ENCODE measurements at regions not wholly inside any gene's neighbourhood (a gene's known extent, or its start where the extent isn't known, plus 50 kb on each side); places are given as distances from the start of the nearest gene placed in this dataset.

- Mint-ChIP-seq H3K27me3 (peaks cover 28 to 29% of the 10 kb centered on the region in 2 donors), H3K4me1 (ENCODE audit: low read depth in 2 of 2) (peaks cover 9 to 17% of the 10 kb centered on the region in 2 donors), H3K9me3 (peaks cover 0 to 14% of the 10 kb centered on the region in 2 donors), H3K4me3 (no peak overlapping the region), H3K36me3 (ENCODE audit: insufficient read depth) (peaks cover 12% of the 10 kb centered on the region), H3K27ac (no peak overlapping the region)
- DNase-seq (no peak), ATAC-seq (replicated peaks) (no peak)
Observed at GRCh38 chr15:85897895-85898717, 103.4 kb upstream of the KLHL25 start.

GRCh38 chr15:85899927-85900326 is 105.2 kb upstream of the KLHL25 start:
- Mint-ChIP-seq H3K4me3 (no peak overlapping the region), H3K27me3 (peaks cover 29 to 33% of the 10 kb centered on the region in 2 donors), H3K27ac (no peak overlapping the region), H3K36me3 (ENCODE audit: insufficient read depth) (peaks cover 12% of the 10 kb centered on the region), H3K9me3 (peaks cover 0 to 14% of the 10 kb centered on the region in 2 donors), H3K4me1 (ENCODE audit: low read depth in 2 of 2) (peaks cover 9 to 17% of the 10 kb centered on the region in 2 donors)
- DNase-seq (no peak), ATAC-seq (replicated peaks) (no peak)

GRCh38 chr15:85905751-85906450 is 111.2 kb upstream of the KLHL25 start:
- Mint-ChIP-seq H3K9me3 (no peaks in the 10 kb centered on the region), H3K27ac (no peak overlapping the region)

GRCh38 chr15:85906640-85907039 is 111.9 kb upstream of the KLHL25 start:
- ATAC-seq (replicated peaks) = no peak

More at GRCh38 chr15:85905751-85906450, 111.2 kb upstream of the KLHL25 start:
- Mint-ChIP-seq H3K27me3 (peaks cover 35 to 47% of the 10 kb centered on the region in 2 donors), H3K4me1 (ENCODE audit: low read depth in 2 of 2) (peaks cover 0 to 6% of the 10 kb centered on the region in 2 donors), H3K36me3 (ENCODE audit: insufficient read depth) (no peaks in the 10 kb centered on the region), H3K4me3 (no peak overlapping the region)
- no peak for DNase-seq
- ATAC-seq (replicated peaks) = no peak

GRCh38 chr15:85910834-85911233 is 116.1 kb upstream of the KLHL25 start:
- Mint-ChIP-seq H3K36me3 (ENCODE audit: insufficient read depth) (no peaks in the 10 kb centered on the region), H3K4me1 (ENCODE audit: low read depth in 2 of 2) (peaks cover 0 to 6% of the 10 kb centered on the region in 2 donors), H3K27ac (no peak overlapping the region), H3K9me3 (no peaks in the 10 kb centered on the region), H3K27me3 (peaks cover 32 to 33% of the 10 kb centered on the region in 2 donors), H3K4me3 (no peak overlapping the region)
- ATAC-seq (replicated peaks) = no peak
- DNase-seq = no peak

More at GRCh38 chr15:85906640-85907039, 111.9 kb upstream of the KLHL25 start:
- H3K9me3 Mint-ChIP-seq = no peaks in the 10 kb centered on the region
- peaks cover 35 to 42% of the 10 kb centered on the region in 2 donors for H3K27me3 Mint-ChIP-seq
- no peak overlapping the region for H3K4me3 Mint-ChIP-seq
- no peaks in the 10 kb centered on the region for H3K36me3 Mint-ChIP-seq (ENCODE audit: insufficient read depth)
- no peak overlapping the region for H3K27ac Mint-ChIP-seq
- peaks cover 0 to 6% of the 10 kb centered on the region in 2 donors for H3K4me1 Mint-ChIP-seq (ENCODE audit: low read depth in 2 of 2)
- DNase-seq = no peak

GRCh38 chr15:85913461-85913860 is 118.7 kb upstream of the KLHL25 start:
- Mint-ChIP-seq H3K36me3 (ENCODE audit: insufficient read depth) (no peaks in the 10 kb centered on the region), H3K9me3 (no peaks in the 10 kb centered on the region), H3K4me3 (no peak overlapping the region), H3K27me3 (peaks cover 29 to 44% of the 10 kb centered on the region in 2 donors), H3K4me1 (ENCODE audit: low read depth in 2 of 2) (peaks cover 0 to 3% of the 10 kb centered on the region in 2 donors), H3K27ac (no peak overlapping the region)
- ATAC-seq (replicated peaks) (no peak), DNase-seq (no peak)

- no peaks in the 10 kb centered on the region for H3K4me1 Mint-ChIP-seq (ENCODE audit: low read depth in 2 of 2)
Observed at GRCh38 chr15:85920956-85921355, 126.2 kb upstream of the KLHL25 start.

GRCh38 chr15:85924088-85924487 is 129.4 kb upstream of the KLHL25 start:
- DNase-seq (no peak), ATAC-seq (replicated peaks) (no peak)
- Mint-ChIP-seq H3K9me3 (no peaks in the 10 kb centered on the region), H3K27ac (no peak overlapping the region), H3K36me3 (ENCODE audit: insufficient read depth) (no peaks in the 10 kb centered on the region), H3K27me3 (peaks cover 15 to 48% of the 10 kb centered on the region in 2 donors), H3K4me3 (no peak overlapping the region), H3K4me1 (ENCODE audit: low read depth in 2 of 2) (peaks cover 9 to 12% of the 10 kb centered on the region in 2 donors)

More at GRCh38 chr15:85920956-85921355, 126.2 kb upstream of the KLHL25 start:
- Mint-ChIP-seq H3K9me3 (no peaks in the 10 kb centered on the region), H3K27ac (no peak overlapping the region), H3K27me3 (peaks cover 32 to 60% of the 10 kb centered on the region in 2 donors), H3K4me3 (no peak overlapping the region), H3K36me3 (ENCODE audit: insufficient read depth) (no peaks in the 10 kb centered on the region)
- ATAC-seq (replicated peaks) (no peak), DNase-seq (no peak)

GRCh38 chr15:85925649-85926237 is 131.0 kb upstream of the KLHL25 start:
- peaks cover 9 to 12% of the 10 kb centered on the region in 2 donors for H3K4me1 Mint-ChIP-seq (ENCODE audit: low read depth in 2 of 2)
- no peaks in the 10 kb centered on the region for H3K9me3 Mint-ChIP-seq
- ATAC-seq (replicated peaks) (no peak), DNase-seq (no peak)
- peaks cover 6 to 33% of the 10 kb centered on the region in 2 donors for H3K27me3 Mint-ChIP-seq
- no peak overlapping the region for H3K27ac Mint-ChIP-seq
- no peak overlapping the region for H3K4me3 Mint-ChIP-seq
- no peaks in the 10 kb centered on the region for H3K36me3 Mint-ChIP-seq (ENCODE audit: insufficient read depth)

- H3K4me1 Mint-ChIP-seq (ENCODE audit: low read depth in 2 of 2) = peaks cover 15 to 16% of the 10 kb centered on the region in 2 donors
- no peaks in the 10 kb centered on the region for H3K9me3 Mint-ChIP-seq
- H3K27ac Mint-ChIP-seq = peak overlapping the region; percentile 65 to 76
- no peaks in the 10 kb centered on the region for H3K36me3 Mint-ChIP-seq (ENCODE audit: insufficient read depth)
- ATAC-seq (replicated peaks) (no peak), DNase-seq (no peak)
- H3K27me3 Mint-ChIP-seq = peaks cover 4 to 30% of the 10 kb centered on the region in 2 donors
- no peak overlapping the region for H3K4me3 Mint-ChIP-seq
Observed at GRCh38 chr15:85926834-85927233, 132.1 kb upstream of the KLHL25 start.

GRCh38 chr15:85927931-85928537 is 133.3 kb upstream of the KLHL25 start:
- H3K27ac Mint-ChIP-seq = peak overlapping the region; percentile 65 to 76
- peak in 1 of 3 experiments; percentile 1 for DNase-seq
- peak; percentile 74 for ATAC-seq (replicated peaks)
- H3K4me1 Mint-ChIP-seq (ENCODE audit: low read depth in 2 of 2) = peaks cover 15 to 16% of the 10 kb centered on the region in 2 donors
- H3K27me3 Mint-ChIP-seq = peaks cover 7 to 33% of the 10 kb centered on the region in 2 donors
- no peaks in the 10 kb centered on the region for H3K9me3 Mint-ChIP-seq
- no peaks in the 10 kb centered on the region for H3K36me3 Mint-ChIP-seq (ENCODE audit: insufficient read depth)
- peak overlapping the region; percentile 3 to 37 for H3K4me3 Mint-ChIP-seq

GRCh38 chr15:85929786-85930185 is 135.1 kb upstream of the KLHL25 start:
- Mint-ChIP-seq H3K4me3 (no peak overlapping the region), H3K9me3 (no peaks in the 10 kb centered on the region), H3K36me3 (ENCODE audit: insufficient read depth) (no peaks in the 10 kb centered on the region), H3K4me1 (ENCODE audit: low read depth in 2 of 2) (peaks cover 15 to 16% of the 10 kb centered on the region in 2 donors), H3K27me3 (peaks cover 8 to 39% of the 10 kb centered on the region in 2 donors), H3K27ac (peak overlapping the region; percentile 35 to 76)
- ATAC-seq (replicated peaks) (no peak), DNase-seq (no peak)

- no peak overlapping the region for H3K27ac Mint-ChIP-seq
- no peak for DNase-seq
- H3K4me1 Mint-ChIP-seq (ENCODE audit: low read depth in 2 of 2) = peaks cover 12 to 15% of the 10 kb centered on the region in 2 donors
- no peaks in the 10 kb centered on the region for H3K9me3 Mint-ChIP-seq
- H3K27me3 Mint-ChIP-seq = peaks cover 8 to 36% of the 10 kb centered on the region in 2 donors
- no peak for ATAC-seq (replicated peaks)
- no peaks in the 10 kb centered on the region for H3K36me3 Mint-ChIP-seq (ENCODE audit: insufficient read depth)
- no peak overlapping the region for H3K4me3 Mint-ChIP-seq
Observed at GRCh38 chr15:85932391-85932790, 137.7 kb upstream of the KLHL25 start.
